ENCODE measurements at regions not wholly inside any gene's neighbourhood (a gene's known extent, or its start where the extent isn't known, plus 50 kb on each side); places are given as distances from the start of the nearest gene placed in this dataset.

DNA sequence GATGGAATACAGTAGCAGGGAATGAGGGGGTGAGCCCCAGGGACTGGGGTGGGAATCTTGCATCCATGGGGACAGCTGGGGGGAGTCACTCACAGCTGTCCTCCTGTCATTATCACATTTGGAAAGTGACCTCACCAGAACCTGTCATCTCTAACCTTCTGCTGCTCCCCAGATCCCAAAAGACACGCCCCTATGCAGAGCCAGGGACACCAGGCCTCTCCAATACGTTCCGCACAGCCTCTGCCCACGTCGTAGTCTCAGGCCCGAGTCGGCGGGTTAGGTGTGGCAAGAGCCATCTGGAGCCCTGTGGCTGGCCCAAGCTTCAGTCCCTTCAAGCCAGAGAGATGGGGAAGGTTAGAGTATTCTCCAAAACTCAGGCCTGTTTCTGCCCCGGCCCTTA, 214.3 kb downstream of the ENGASE start:
- CTCF ChIA-PET, result interaction anchor here (1.0 kb wide), 1 partner anchor 106 kb away, joined by 3 read pairs; no protein-coding TSS in a partner anchor
- H3K27me3 ChIP-seq (ENCODE audit: control insufficient read depth, insufficient read depth, low read length), result no peaks in the 10 kb centered on the region
- no peak for TF ChIP-seq CTCF (IDR thresholded peaks at IDR 0.05; ENCODE audit: insufficient read depth, low read depth, low read length)
- POLR2A ChIA-PET, result no interaction called here
- no peak overlapping the region for H3K4me3 ChIP-seq (ENCODE audit: low read depth, low read length)
- no peak for DNase-seq (ENCODE audit: low read depth)
- no peaks in the 10 kb centered on the region for H3K36me3 ChIP-seq (ENCODE audit: control insufficient read depth, insufficient read depth, low read length)

DNA sequence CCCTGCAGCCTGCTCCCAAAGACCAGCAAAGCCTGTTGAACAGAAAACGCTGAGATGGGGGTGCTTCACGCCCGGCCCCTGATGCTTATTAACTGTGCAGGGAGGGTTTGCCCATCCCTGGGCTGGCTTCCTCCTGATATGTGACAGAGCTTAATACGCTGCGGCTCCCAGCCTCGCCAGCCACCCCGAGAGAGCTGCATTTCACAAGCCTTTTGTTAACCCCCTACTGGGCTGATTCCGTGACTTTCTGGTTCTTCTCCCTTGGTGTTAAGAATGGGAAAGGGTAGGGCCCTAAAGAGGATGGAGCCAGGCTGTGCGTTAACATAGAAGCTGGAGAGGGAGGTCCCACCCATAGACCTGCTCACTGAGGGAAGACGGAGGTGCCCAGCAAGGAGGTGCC, 211.8 kb downstream of the ENGASE start:
- TF ChIP-seq CTCF (IDR thresholded peaks at IDR 0.05; ENCODE audit: insufficient read depth, low read depth, low read length), result no peak
- no peaks in the 10 kb centered on the region for H3K27me3 ChIP-seq (ENCODE audit: control insufficient read depth, insufficient read depth, low read length)
- CTCF ChIA-PET, result no interaction called here

DNA sequence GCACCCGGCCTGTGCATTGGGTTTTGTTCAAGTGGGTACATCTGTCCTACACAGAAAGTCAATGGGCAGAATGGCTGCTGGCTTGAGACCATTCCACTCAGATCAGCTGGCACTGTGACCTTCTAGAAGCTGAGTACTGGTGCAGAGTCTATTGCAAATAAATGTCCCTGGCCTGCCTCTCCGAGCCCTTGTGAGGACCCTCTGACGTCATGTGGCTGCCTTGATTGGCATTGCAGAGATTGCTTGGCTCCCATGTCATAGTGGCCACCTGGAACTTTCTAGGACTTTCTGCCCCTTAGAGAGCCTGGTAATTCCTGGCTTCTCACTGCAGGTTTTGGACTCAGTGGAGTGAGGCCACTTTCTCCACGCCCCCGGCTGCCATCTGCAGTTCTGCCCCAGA, 211.3 kb downstream of the ENGASE start:
- Histone ChIP-seq H3K36me3 (ENCODE audit: control insufficient read depth, insufficient read depth, low read length) (no peaks in the 10 kb centered on the region), H3K4me3 (ENCODE audit: low read depth, low read length) (no peak overlapping the region), H3K27me3 (ENCODE audit: control insufficient read depth, insufficient read depth, low read length) (no peaks in the 10 kb centered on the region)
- TF ChIP-seq CTCF (IDR thresholded peaks at IDR 0.05; ENCODE audit: insufficient read depth, low read depth, low read length), result no peak
- POLR2A ChIA-PET, result no interaction called here
- CTCF ChIA-PET, result interaction anchor here (1.4 kb wide), 1 partner anchor 240 kb away, joined by 3 read pairs; no protein-coding TSS in a partner anchor
- no peak for DNase-seq (ENCODE audit: low read depth)

More for the DNA sequence above, 211.8 kb downstream of the ENGASE start:
- Histone ChIP-seq H3K4me3 (ENCODE audit: low read depth, low read length) (no peak overlapping the region), H3K36me3 (ENCODE audit: control insufficient read depth, insufficient read depth, low read length) (no peaks in the 10 kb centered on the region)
- no peak for DNase-seq (ENCODE audit: low read depth)
- POLR2A ChIA-PET, result no interaction called here

GRCh38 chr17:79282294-79282693, 207.7 kb downstream of the ENGASE start:
- Histone ChIP-seq H3K4me3 (ENCODE audit: low read depth, low read length) (no peak overlapping the region), H3K36me3 (ENCODE audit: control insufficient read depth, insufficient read depth, low read length) (no peaks in the 10 kb centered on the region), H3K27me3 (ENCODE audit: control insufficient read depth, insufficient read depth, low read length) (no peaks in the 10 kb centered on the region)
- ChIA-PET CTCF (no interaction called here), POLR2A (no interaction called here)
- TF ChIP-seq CTCF (IDR thresholded peaks at IDR 0.05; ENCODE audit: insufficient read depth, low read depth, low read length), result no peak
- DNase-seq (ENCODE audit: low read depth), result no peak

DNA sequence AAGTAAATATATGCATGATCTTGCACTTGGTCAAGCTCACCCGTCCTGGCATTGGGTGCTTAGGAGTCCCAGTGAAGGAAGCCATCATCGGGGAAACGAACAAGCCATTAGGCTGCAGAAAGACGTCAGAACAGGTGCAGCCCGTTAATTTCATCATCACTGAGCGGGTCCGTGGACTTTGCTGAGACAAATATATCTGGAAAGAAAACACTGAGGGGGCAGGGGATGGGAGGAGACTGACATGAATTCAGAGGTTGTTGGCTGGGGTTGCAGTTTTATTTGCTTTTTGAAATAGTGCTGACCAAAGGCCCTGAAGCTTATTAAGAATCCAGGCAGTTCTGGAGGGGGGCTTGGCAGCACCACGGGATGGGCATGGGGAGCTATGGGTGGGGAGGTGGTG, 207.2 kb downstream of the ENGASE start:
- Histone ChIP-seq H3K27me3 (ENCODE audit: control insufficient read depth, insufficient read depth, low read length) (no peaks in the 10 kb centered on the region), H3K4me3 (ENCODE audit: low read depth, low read length) (no peak overlapping the region), H3K36me3 (ENCODE audit: control insufficient read depth, insufficient read depth, low read length) (no peaks in the 10 kb centered on the region)
- POLR2A ChIA-PET, result no interaction called here
- DNase-seq (ENCODE audit: low read depth), result no peak
- no peak for TF ChIP-seq CTCF (IDR thresholded peaks at IDR 0.05; ENCODE audit: insufficient read depth, low read depth, low read length)
- CTCF ChIA-PET, result no interaction called here

All from BJ (cell line).